Sigmoid colon (tissue), 6 donors: ENCODE measurements at regions not wholly inside any gene's neighbourhood (a gene's known extent, or its start where the extent isn't known, plus 50 kb on each side); places are given as distances from the start of the nearest gene placed in this dataset.

Source experiments
- DNase-seq: peaks from one replicate; pipeline ENCODE4 v3.0.0-alpha.2; 2019
- H3K27ac ChIP-seq, 4 donors: fragments of 200-600 bp; sonication (generic); one replicate each; pipeline ENCODE4 v1.5.1; 2016 to 2019; ENCODE audit warnings: mild to moderate bottlenecking in 1 of 4
- H3K27me3 ChIP-seq, 3 donors: fragments of 200-600 bp; sonication (generic); one replicate each; pipeline ENCODE4 v1.5.1; 2019; ENCODE audit warnings: mild to moderate bottlenecking in 1 of 3
- H3K36me3 ChIP-seq, 4 donors: fragments of 200-600 bp; sonication (generic); one replicate each; pipeline ENCODE4 v1.5.1; 2016 to 2019
- H3K4me1 ChIP-seq, 4 donors: fragments of 200-600 bp; sonication (generic); one replicate each; pipeline ENCODE4 v1.5.1; 2017 to 2019
- H3K4me3 ChIP-seq, 4 donors: fragments of 200-600 bp; sonication (generic); one replicate each; pipeline ENCODE4 v1.5.1; 2017 to 2019; ENCODE audit warnings: mild to moderate bottlenecking in 2 of 4, moderate library complexity in 1 of 4
- H3K9me3 ChIP-seq, 4 donors: fragments of 200-600 bp in 3 of 4; sonication (generic) in 3 of 4; one replicate each; pipeline versions ENCODE4 v1.5.1 to v1.6.1; 2013 to 2019
- CTCF ChIP-seq, 4 experiments: fragments of 450-650 bp in 3 of 4; fragments of 200-600 bp in 1 of 4; IDR thresholded peaks; one replicate each; pipeline ENCODE4 v1.5.1; 2016 to 2019; ENCODE audit warnings: antibody characterized with exemption in 4 of 4, mild to moderate bottlenecking in 3 of 4, moderate library complexity in 2 of 4
- EP300 ChIP-seq, 4 donors: sonication (generic); formaldehyde crosslinking; IDR thresholded peaks; one replicate each; pipeline ENCODE4 v1.6.1; 2017; ENCODE audit warnings: antibody characterized with exemption in 4 of 4
- POLR2A ChIP-seq, 2 donors: fragments of 450-650 bp; IDR thresholded peaks; one replicate each; pipeline ENCODE4 v1.6.1; 2016; ENCODE audit warnings: antibody characterized with exemption in 2 of 2, mild to moderate bottlenecking in 2 of 2, moderate library complexity in 2 of 2
- POLR2AphosphoS5 ChIP-seq, 4 donors: sonication (generic); formaldehyde crosslinking; IDR thresholded peaks; one replicate each; pipeline ENCODE4 v1.6.1; 2017; ENCODE audit warnings: antibody characterized with exemption in 4 of 4
- WGBS, 2 donors: extraction: QIAGEN DNeasy Blood & Tissue Kit; methylation state at CpG; one replicate each; pipeline ENCODE4 v1.1.7; 2013; 5-methylcytosine and 5-hydroxymethylcytosine counted together
- intact Hi-C: fragments of 100-400 bp; cut with DNase I; formaldehyde crosslinking; loops from one replicate; pipeline ENCODE4 v1.15.1; 2023
- donor health status: healthy with polysubstance abuse.
- donor health status: healthy.

DNA sequence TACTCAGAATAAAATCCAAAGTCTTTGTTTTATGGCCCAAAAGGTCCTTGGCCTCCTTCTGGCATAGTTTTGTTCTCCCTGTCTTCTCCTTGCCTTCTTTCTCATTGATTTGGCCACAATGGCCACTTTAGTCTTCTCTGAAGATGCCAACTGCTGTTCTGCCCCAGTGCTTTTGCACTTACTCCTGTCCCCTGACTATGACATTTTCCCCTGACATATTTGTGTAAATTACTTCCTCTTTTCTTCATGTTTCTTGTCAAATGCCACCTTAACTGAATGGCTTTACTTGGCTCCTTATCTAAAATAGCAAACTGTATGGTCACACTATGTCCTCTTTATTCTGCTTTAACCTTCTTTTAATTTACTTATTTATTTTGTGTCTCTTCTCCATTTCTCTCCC lies 484.7 kb upstream of the ARRDC3 start:
- H3K4me3 ChIP-seq = no peak overlapping the region
- H3K27me3 ChIP-seq = no peaks in the 10 kb centered on the region
- TF ChIP-seq CTCF (IDR thresholded peaks at IDR 0.05) (no peak), POLR2AphosphoS5 (IDR thresholded peaks at IDR 0.05) (no peak), EP300 (IDR thresholded peaks at IDR 0.05) (no peak), POLR2A (IDR thresholded peaks at IDR 0.05) (no peak)
- no peak overlapping the region for H3K27ac ChIP-seq
- no peaks in the 10 kb centered on the region for H3K4me1 ChIP-seq
- H3K36me3 ChIP-seq = no peaks in the 10 kb centered on the region
- H3K9me3 ChIP-seq = no peaks in the 10 kb centered on the region
- no peak for DNase-seq
- intact Hi-C loops = no loop called here

DNA sequence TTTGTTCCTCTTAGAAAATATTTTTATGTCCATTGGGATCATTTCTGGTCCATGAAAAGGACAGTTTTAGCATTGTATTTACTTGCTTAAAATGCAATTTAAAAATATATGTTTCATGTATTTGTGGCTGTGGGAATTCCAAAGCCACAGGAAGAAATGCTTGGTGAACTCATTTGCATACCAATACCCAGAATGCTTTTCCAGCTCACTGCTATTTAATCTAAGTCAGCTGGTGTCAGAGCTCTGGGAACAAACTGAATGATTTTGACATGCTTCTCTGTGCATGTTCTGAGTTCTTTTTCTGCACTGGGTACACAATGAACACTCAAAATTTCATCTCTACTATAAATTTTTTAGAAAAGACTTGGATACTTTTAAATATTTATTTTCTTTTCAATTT lies 482.8 kb upstream of the ARRDC3 start:
- TF ChIP-seq POLR2A (IDR thresholded peaks at IDR 0.05) = no peak
- no peak for TF ChIP-seq EP300 (IDR thresholded peaks at IDR 0.05)
- no peak for TF ChIP-seq POLR2AphosphoS5 (IDR thresholded peaks at IDR 0.05)
- TF ChIP-seq CTCF (IDR thresholded peaks at IDR 0.05) = no peak
- Histone ChIP-seq H3K4me3 (no peak overlapping the region), H3K9me3 (no peaks in the 10 kb centered on the region), H3K4me1 (no peaks in the 10 kb centered on the region), H3K27ac (no peak overlapping the region), H3K27me3 (no peaks in the 10 kb centered on the region), H3K36me3 (no peaks in the 10 kb centered on the region)
- DNase-seq = no peak
- intact Hi-C loops = no loop called here

- intact Hi-C loops = no loop called here
- DNase-seq = no peak
- no peaks in the 10 kb centered on the region for H3K27me3 ChIP-seq
- H3K4me1 ChIP-seq = no peaks in the 10 kb centered on the region
- TF ChIP-seq CTCF (IDR thresholded peaks at IDR 0.05) = no peak
- no peak for TF ChIP-seq POLR2A (IDR thresholded peaks at IDR 0.05)
- TF ChIP-seq POLR2AphosphoS5 (IDR thresholded peaks at IDR 0.05) = no peak
- TF ChIP-seq EP300 (IDR thresholded peaks at IDR 0.05) = no peak
- 4 to 30% methylated on average over 1 of the region's 1 CpG for WGBS, 2 donors
- no peaks in the 10 kb centered on the region for H3K36me3 ChIP-seq
- no peak overlapping the region for H3K4me3 ChIP-seq
- H3K9me3 ChIP-seq = no peaks in the 10 kb centered on the region
- no peak overlapping the region for H3K27ac ChIP-seq
Observed at GRCh38 chr5:91864962-91865361, 481.8 kb upstream of the ARRDC3 start.

GRCh38 chr5:91851670-91852069 lies 468.6 kb upstream of the ARRDC3 start:
- WGBS, 2 donors = 75 to 76% methylated on average over 2 of the region's 2 CpGs
- Histone ChIP-seq H3K4me3 (no peak overlapping the region), H3K9me3 (no peaks in the 10 kb centered on the region), H3K27ac (no peak overlapping the region), H3K4me1 (no peaks in the 10 kb centered on the region), H3K27me3 (no peaks in the 10 kb centered on the region), H3K36me3 (no peaks in the 10 kb centered on the region)
- DNase-seq = no peak
- TF ChIP-seq EP300 (IDR thresholded peaks at IDR 0.05) (no peak), CTCF (IDR thresholded peaks at IDR 0.05) (no peak), POLR2A (IDR thresholded peaks at IDR 0.05) (no peak), POLR2AphosphoS5 (IDR thresholded peaks at IDR 0.05) (no peak)
- intact Hi-C loops = no loop called here

DNA sequence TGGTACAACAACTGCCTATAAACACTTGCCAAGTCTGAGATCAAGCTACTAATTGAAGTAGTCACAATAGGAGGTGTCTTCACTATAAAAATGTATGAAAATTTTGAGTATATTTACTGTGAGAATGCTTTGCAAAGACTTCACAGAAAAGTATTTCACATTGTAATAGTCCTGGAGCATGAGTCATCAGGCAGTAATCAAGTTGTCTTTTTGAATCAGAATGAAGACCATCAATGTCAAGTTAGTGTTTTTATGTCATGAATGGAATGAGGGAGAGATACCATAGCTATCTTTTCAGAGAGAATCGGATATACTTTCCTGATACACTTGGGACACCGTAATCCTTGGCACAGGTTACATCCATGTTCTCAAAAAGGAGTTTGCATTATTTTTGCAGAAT lies 466.9 kb upstream of the ARRDC3 start:
- TF ChIP-seq EP300 (IDR thresholded peaks at IDR 0.05) = no peak
- TF ChIP-seq CTCF (IDR thresholded peaks at IDR 0.05) = no peak
- no peak for TF ChIP-seq POLR2A (IDR thresholded peaks at IDR 0.05)
- no peak for TF ChIP-seq POLR2AphosphoS5 (IDR thresholded peaks at IDR 0.05)
- H3K9me3 ChIP-seq = no peaks in the 10 kb centered on the region
- 91 to 92% methylated on average over 2 of the region's 2 CpGs for WGBS, 2 donors
- H3K4me1 ChIP-seq = no peaks in the 10 kb centered on the region
- no peak overlapping the region for H3K27ac ChIP-seq
- H3K4me3 ChIP-seq = no peak overlapping the region
- intact Hi-C loops = no loop called here
- no peak for DNase-seq
- no peaks in the 10 kb centered on the region for H3K27me3 ChIP-seq
- no peaks in the 10 kb centered on the region for H3K36me3 ChIP-seq
